ENCODE measurements at regions not wholly inside any gene's neighbourhood (a gene's known extent, or its start where the extent isn't known, plus 50 kb on each side); places are given as distances from the start of the nearest gene placed in this dataset.

- no peak for DNase-seq
These were observed 170.3 kb upstream of the SLC24A5 start for GRCh38 chr15:47950447-47950846.

DNA sequence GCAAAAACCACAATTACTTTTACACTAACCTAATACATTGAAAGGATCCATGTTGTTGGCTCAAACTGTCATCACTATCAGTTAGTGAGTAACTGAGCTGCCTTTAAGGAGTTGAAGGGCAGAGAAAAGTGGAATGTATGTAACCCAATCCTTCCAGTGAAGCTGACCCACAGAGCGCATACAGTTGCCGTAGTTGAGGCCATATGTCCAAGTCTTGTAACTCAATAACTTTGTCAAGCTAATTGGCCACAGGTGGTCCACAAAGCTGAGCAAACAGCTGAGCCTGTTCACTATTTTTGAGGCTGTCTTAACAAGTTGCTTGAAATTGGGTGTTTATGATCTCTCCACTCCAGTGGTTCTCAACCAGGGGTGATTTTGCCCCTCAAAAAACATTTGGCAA is 169.0 kb upstream of the SLC24A5 start:
- no peak for DNase-seq

DNA sequence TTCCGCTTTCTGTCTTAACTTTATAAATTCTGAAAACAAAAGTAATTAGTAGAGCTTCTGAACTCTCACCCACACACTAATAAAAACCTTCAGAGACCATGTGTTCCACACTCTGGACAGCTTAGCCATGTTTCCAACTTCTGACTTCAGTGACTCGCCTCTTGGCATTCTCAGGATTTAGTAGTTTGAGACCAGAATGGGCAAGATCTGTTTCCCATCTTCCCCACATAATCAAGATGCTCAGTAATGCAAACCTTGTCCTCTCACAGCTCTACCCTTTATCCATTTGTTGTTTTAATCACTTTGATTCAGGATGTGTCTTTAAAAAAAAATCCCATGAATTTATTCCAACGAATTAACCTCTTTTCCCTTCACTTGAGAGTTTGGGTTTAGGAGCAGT is 166.6 kb upstream of the SLC24A5 start:
- DNase-seq, result no peak

GRCh38 chr15:47955021-47955420 is 165.8 kb upstream of the SLC24A5 start:
- DNase-seq, result no peak

DNA sequence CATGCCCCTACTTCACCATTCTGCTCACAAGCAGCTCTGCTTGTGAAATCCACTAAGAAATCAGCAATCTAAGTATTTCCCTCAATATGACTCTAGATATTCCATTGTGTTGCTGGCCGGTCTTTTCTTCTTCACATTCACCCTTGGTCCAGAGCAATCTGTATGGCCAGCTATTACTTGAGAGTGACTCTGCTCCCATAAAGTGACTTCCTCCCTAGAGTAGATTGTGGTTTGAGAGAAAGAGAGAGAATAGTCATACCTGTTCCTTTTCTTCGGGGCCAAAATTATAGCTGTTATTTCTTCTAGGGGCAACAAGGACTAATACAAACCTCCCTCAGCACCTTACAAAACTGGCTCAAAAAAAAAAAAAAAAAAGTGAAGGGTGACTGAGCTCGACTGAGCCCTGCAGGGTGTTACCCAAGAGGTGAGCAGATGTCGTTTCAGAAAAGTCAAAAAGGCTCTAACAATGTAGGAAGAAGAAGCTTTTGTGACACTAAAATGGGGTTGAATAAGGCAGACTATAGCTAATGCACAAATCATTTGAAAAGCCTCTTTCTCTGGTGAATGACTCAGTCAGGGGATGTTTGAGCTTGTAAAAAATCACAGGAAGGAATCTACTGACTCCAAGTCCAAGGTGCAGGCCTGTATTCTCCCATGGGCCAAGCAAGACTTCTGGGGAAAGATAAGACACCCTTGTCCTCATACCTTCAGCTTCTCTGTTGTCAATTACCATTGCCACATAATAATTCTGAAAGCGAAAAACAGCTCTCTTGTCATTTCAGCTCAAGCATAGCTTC is 161.0 kb upstream of the SLC24A5 start:
- no peak for DNase-seq

- no peak for DNase-seq
These were observed 159.2 kb upstream of the SLC24A5 start for GRCh38 chr15:47961401-47962090.

DNA sequence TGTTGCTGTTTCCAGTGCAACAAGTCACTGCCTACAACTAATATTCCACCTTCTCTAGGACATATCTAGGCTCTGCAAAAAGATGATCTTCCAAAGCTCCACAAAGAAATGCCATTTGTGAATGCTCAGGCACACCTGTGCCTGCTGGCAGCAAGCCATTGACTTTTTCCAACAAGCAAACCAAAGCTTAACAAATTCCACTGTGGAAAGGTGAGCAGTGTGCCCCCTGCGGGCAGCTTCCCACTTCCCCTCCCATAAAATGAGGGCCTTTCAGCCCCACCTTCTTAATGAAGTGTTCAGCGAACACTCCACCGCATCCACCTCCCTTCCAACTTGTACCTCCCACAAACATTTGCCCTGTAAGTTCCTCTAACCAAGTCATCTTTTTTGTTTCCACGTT is 157.5 kb upstream of the SLC24A5 start:
- DNase-seq, result no peak

DNA sequence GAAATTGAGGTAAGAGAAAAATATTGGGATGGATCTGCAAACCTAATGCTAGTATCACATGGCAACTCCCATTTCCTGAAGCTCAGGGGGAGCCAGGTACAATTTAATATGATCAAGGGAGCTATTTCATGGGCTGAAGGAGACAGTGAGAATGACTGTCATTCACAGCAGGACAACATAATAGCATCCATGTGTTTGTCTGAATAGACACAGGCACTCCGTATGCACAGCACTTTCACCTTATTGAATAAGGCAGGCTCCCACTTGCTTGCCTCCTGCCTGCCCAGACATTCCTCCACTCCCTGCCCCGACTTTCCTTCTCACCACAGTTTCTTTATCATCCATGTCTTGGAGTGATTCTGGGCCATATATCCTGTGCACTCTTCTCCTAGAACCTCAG is 156.6 kb upstream of the SLC24A5 start:
- no peak for DNase-seq

DNA sequence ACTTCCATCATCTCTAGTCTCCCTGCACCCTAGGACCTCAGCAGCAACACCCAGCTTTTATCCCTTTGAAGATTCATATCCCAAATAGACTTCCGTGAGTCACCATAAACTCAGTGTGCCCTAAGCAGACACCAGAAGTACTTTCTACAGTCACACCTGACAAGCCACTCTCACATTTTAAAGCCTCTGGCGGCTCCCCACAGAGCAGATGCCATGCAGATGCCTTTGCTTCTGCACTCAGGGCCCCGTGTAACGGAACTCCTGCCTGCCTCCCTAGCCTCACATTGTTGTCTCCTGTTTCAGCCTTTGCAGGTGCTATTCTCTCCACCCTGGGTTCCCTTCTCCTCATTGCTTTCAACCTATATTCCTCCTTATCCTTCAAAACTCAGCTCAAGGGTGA is 155.5 kb upstream of the SLC24A5 start:
- DNase-seq, result no peak

- DNase-seq, result no peak
These were observed 152.2 kb upstream of the SLC24A5 start for GRCh38 chr15:47968593-47968992.

GRCh38 chr15:47971637-47972036 is 149.2 kb upstream of the SLC24A5 start:
- DNase-seq, result no peak

- DNase-seq, result no peak
These were observed 148.1 kb upstream of the SLC24A5 start for GRCh38 chr15:47972738-47973137.

DNA sequence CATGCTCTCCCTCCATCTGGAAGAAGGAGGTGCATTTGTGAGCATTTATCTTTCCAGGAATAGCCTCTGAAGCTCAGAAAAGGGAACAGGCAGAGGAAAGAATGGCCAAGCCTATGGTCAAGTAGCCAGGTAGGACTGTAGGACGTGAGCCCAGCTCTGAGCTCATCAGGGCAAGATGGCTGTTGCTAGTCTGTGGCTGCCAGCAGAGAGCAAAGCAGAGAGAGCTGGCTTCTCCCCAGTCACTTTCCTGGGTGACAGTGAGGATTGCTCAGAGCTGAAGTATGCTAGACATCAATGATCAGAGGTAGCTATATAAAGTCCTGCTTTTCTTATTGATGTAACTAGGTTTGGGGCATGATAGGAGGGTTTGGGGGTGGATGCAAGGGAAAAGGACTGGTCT is 146.1 kb upstream of the SLC24A5 start:
- no peak for DNase-seq

- no peak for DNase-seq
These were observed 145.4 kb upstream of the SLC24A5 start for GRCh38 chr15:47975427-47975826.

DNA sequence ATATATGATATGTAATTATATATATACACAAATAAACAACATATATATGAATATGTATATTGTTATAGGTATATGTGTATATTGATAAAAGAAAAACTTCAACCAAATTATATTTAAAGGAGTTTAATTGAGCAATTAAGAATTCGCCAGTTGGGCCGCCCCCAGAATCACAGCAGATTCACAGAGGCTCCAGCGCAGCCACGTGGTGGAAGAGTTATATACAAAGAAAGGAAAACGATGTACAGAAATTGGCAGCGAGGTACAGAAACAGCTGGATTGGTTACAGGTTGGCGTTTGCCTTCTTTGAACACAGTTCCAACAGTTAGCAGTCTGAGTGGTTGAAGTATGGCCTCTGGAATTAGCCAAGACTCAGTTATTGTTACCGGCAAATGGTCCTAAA is 137.3 kb upstream of the SLC24A5 start:
- DNase-seq, result no peak

GRCh38 chr15:47985568-47985967 is 135.2 kb upstream of the SLC24A5 start:
- DNase-seq, result no peak

DNA sequence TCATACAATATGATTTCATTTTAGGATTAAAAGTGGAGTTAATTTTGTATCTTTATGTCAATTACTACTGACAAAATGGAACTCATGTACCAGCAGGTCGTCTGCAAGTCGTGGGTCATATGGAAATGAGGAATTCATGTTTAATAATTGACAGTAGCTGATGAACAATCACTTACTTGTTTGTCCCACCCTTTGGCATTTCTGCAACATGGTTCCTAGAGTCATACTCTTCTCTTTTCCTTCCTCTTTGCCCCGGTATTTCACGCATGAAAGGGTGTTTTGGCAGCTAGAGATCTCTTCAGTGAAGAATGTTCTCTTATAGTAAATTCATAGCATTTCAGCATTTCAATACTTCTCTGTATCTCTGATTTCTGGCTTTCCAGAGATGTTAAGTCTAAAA is 133.3 kb upstream of the SLC24A5 start:
- DNase-seq, result no peak

GRCh38 chr15:47987908-47988532 is 132.8 kb upstream of the SLC24A5 start:
- DNase-seq, result peak; percentile 14

GRCh38 chr15:47988564-47988963 is 132.2 kb upstream of the SLC24A5 start:
- no peak for DNase-seq

GRCh38 chr15:47990821-47991220 is 130.0 kb upstream of the SLC24A5 start:
- DNase-seq, result no peak

- DNase-seq, result no peak
These were observed 129.4 kb upstream of the SLC24A5 start for GRCh38 chr15:47991357-47991756.

DNA sequence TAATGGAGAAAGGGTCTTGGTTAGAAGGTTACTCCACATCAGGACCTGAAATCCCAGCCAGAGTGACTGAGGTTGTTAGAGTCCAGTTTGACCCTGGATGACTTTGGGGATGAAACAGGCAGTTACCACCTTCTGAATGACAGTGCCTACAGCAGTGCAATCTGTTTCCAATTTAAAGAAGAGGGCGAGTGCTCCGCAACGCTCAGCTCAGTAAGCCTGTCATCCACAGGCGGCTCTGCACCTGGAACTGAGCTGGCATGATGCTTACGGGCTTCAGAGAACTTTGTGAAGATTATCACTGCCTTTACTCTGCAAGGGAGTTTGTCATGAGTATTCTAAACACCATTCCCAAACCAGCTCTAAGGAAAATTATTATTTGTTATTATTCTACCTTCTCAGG is 127.7 kb upstream of the SLC24A5 start:
- DNase-seq, result no peak

DNA sequence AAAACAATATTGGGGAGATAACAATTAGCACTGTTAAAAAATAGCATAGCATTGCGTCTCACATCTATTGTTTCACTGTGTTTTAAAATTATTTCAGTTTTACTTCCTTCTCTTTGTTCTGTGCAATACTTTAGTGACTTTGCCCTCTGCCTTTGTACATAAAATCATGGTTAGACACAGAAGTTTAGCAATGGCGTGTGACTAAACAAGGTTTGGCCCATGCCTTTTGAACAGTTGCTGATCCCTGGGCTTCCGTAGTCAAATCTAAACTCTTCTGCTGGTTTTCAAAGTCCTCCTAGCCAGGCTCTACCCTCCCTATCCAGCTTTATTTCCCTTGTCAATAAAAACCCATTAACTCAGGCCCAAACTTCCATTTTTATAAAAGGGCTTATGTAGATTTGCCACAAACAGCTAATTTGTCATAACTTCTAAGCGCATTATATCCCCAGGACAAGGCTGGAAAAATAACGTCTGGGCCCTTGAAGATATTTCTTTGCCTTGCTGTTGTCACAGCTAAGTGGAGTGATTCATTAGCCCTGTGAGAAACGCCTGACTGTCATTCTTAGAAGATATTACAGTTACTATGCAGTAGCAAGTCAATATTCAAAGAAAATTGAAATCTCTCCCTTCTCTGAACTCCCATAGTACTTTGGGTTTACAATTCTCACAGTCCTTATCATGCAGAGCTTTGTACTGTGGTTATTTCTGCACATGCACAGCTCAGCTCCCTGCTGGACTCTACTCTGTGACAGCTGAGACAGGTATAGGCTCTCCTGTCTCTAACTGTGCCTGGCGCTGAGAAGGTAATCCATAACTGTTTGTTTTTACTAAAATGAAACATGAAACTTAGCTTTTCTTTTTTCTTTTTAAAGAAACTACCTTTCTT is 123.4 kb upstream of the SLC24A5 start:
- DNase-seq, result no peak
